ENCODE measurements at regions not wholly inside any gene's neighbourhood (a gene's known extent, or its start where the extent isn't known, plus 50 kb on each side); places are given as distances from the start of the nearest gene placed in this dataset.

DNA sequence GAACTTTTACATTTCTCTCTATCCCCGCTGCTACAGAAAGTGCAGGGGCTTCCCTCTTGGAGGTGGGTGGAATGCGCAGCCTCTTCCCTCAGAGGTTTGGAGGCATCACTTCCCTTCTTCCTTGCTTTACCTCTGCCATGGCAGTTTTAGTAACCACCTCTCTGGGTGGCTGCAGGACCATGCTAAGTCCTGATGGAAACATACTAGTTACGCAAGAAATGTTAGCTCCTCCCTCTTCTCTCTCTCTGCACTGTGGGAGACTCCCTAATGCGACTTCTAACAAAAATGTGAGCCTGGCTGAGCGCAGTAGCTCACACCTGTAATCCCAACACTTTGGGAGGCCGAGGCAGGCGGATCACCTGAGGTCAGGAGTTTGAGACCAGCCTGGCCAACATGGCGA, 116.8 kb upstream of the RAB6C start:
- TF ChIP-seq, protein P1, sequence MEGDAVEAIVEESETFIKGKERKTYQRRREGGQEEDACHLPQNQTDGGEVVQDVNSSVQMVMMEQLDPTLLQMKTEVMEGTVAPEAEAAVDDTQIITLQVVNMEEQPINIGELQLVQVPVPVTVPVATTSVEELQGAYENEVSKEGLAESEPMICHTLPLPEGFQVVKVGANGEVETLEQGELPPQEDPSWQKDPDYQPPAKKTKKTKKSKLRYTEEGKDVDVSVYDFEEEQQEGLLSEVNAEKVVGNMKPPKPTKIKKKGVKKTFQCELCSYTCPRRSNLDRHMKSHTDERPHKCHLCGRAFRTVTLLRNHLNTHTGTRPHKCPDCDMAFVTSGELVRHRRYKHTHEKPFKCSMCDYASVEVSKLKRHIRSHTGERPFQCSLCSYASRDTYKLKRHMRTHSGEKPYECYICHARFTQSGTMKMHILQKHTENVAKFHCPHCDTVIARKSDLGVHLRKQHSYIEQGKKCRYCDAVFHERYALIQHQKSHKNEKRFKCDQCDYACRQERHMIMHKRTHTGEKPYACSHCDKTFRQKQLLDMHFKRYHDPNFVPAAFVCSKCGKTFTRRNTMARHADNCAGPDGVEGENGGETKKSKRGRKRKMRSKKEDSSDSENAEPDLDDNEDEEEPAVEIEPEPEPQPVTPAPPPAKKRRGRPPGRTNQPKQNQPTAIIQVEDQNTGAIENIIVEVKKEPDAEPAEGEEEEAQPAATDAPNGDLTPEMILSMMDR (IDR thresholded peaks at IDR 0.05): no peak
- TF ChIP-seq EZH2 (IDR thresholded peaks at IDR 0.05) (no peak), EZH2phosphoT487 (IDR thresholded peaks at IDR 0.05) (no peak)

Measured in neural progenitor cell (in vitro differentiated cells).